ENCODE measurements at regions not wholly inside any gene's neighbourhood (a gene's known extent, or its start where the extent isn't known, plus 50 kb on each side); places are given as distances from the start of the nearest gene placed in this dataset.

DNA sequence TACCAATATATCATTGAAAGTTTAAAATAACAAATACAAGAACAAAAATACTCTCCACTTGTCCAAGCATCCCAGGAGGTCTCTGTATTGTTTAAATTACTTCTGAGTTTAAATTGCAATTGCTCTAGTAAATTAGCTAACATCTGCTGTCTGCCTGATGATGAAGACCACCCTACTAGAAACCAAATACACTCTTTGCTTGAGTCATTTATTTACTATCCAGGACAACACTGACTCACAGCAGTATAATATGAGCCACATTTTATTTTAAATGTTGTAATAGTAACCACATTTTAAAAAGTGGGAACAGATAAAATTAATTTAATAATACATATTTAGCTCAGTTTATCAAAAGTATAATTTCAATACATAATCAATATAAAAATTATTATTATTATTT lies 62.9 kb upstream of the EEA1 start:
- Mint-ChIP-seq H3K27ac (ENCODE audit: unreplicated experiment) (no peak overlapping the region), H3K36me3 (ENCODE audit: low read depth) (no peaks in the 10 kb centered on the region), H3K4me3 (no peak overlapping the region), H3K4me1 (peaks cover 11% of the 10 kb centered on the region), H3K9me3 (no peaks in the 10 kb centered on the region), H3K27me3 (ENCODE audit: low read depth) (no peaks in the 10 kb centered on the region)
- no peak for DNase-seq (ENCODE audit: low read depth, low spot score)
- TF ChIP-seq, protein P1, sequence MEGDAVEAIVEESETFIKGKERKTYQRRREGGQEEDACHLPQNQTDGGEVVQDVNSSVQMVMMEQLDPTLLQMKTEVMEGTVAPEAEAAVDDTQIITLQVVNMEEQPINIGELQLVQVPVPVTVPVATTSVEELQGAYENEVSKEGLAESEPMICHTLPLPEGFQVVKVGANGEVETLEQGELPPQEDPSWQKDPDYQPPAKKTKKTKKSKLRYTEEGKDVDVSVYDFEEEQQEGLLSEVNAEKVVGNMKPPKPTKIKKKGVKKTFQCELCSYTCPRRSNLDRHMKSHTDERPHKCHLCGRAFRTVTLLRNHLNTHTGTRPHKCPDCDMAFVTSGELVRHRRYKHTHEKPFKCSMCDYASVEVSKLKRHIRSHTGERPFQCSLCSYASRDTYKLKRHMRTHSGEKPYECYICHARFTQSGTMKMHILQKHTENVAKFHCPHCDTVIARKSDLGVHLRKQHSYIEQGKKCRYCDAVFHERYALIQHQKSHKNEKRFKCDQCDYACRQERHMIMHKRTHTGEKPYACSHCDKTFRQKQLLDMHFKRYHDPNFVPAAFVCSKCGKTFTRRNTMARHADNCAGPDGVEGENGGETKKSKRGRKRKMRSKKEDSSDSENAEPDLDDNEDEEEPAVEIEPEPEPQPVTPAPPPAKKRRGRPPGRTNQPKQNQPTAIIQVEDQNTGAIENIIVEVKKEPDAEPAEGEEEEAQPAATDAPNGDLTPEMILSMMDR (conservative IDR thresholded peaks at IDR 0.05): no peak

DNA sequence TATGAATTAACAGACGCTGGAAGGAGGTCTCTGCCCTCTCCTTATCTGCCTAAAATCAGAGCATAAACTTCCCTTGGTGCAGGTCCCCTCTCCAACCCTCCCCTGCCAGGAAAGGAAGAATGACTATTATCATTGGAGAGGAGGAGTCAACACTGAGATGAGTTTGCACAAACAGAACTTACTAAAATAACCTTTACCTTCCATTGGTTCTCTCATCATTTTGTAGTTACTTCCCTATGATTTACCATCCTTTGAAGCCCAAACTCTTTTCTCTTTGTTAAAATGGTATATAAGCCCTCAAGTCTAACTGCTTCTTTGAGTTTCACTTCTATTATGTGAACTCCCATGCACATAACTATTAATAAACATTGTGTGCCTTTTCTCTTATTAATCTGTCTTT lies 64.2 kb upstream of the EEA1 start:
- H3K4me1 Mint-ChIP-seq: no peaks in the 10 kb centered on the region
- no peaks in the 10 kb centered on the region for H3K9me3 Mint-ChIP-seq
- TF ChIP-seq, protein P1 (conservative IDR thresholded peaks at IDR 0.05): no peak
- no peak for DNase-seq (ENCODE audit: low read depth, low spot score)
- no peaks in the 10 kb centered on the region for H3K36me3 Mint-ChIP-seq (ENCODE audit: low read depth)
- H3K4me3 Mint-ChIP-seq: no peak overlapping the region
- H3K27ac Mint-ChIP-seq (ENCODE audit: unreplicated experiment): no peak overlapping the region
- H3K27me3 Mint-ChIP-seq (ENCODE audit: low read depth): no peaks in the 10 kb centered on the region

DNA sequence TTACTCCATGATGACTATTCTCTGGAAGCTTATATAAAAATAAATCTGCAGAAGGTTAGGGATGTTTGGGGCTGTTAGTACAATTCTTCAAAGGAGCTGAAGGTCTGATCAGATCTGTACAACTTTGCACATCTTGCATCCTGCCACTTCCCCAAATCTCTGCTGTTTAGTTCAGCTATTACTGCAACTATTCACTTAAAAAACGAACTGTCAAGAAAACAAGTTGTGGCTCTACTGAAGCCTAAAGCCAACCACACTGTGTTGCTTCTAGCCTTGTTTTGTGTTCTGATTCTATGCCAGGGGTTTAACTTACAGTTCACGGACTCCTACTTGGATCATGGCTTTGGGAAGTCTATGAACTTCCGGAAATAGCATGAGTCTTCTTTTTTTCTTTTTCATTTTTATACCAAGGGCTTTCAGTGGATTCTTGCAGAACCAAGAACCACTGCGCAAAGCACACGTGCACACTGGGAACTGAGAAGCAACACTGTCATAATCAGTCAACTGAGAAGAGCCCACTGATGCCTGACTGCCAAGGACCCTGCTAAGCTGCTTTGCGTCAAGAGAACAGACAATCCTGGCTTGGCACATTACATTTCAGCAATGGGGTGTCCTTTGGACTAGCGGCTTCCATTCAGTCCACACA lies 66.3 kb upstream of the EEA1 start:
- H3K4me1 Mint-ChIP-seq: no peaks in the 10 kb centered on the region
- DNase-seq (ENCODE audit: low read depth, low spot score): no peak
- no peaks in the 10 kb centered on the region for H3K27me3 Mint-ChIP-seq (ENCODE audit: low read depth)
- no peak overlapping the region for H3K4me3 Mint-ChIP-seq
- no peaks in the 10 kb centered on the region for H3K36me3 Mint-ChIP-seq (ENCODE audit: low read depth)
- no peaks in the 10 kb centered on the region for H3K9me3 Mint-ChIP-seq
- H3K27ac Mint-ChIP-seq (ENCODE audit: unreplicated experiment): no peak overlapping the region
- TF ChIP-seq, protein P1 (conservative IDR thresholded peaks at IDR 0.05): no peak

DNA sequence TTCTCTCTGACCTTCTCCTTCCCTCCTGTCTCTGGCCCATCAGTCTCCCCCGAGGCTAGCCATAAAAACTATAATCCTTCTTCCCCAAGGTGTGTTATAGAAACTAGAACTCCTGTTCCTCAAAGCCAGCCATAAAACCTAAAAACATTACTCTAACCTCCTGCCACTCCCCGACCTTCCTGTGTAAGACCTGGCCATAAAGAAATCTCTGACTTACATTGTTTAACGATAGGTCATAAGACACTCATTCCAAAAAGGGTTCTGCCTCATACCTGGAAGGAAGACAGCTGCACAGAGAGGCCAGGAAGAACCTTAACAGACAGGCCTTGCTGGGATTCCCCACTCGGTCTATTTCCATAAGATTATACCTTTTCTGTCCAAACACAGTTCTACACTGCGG lies 70.9 kb upstream of the EEA1 start:
- no peak for DNase-seq (ENCODE audit: low read depth, low spot score)
- TF ChIP-seq, protein P1 (conservative IDR thresholded peaks at IDR 0.05): no peak
- Mint-ChIP-seq H3K36me3 (ENCODE audit: low read depth) (no peaks in the 10 kb centered on the region), H3K9me3 (no peaks in the 10 kb centered on the region), H3K27me3 (ENCODE audit: low read depth) (no peaks in the 10 kb centered on the region), H3K27ac (ENCODE audit: unreplicated experiment) (no peak overlapping the region), H3K4me1 (peaks cover 4% of the 10 kb centered on the region), H3K4me3 (no peak overlapping the region)

DNA sequence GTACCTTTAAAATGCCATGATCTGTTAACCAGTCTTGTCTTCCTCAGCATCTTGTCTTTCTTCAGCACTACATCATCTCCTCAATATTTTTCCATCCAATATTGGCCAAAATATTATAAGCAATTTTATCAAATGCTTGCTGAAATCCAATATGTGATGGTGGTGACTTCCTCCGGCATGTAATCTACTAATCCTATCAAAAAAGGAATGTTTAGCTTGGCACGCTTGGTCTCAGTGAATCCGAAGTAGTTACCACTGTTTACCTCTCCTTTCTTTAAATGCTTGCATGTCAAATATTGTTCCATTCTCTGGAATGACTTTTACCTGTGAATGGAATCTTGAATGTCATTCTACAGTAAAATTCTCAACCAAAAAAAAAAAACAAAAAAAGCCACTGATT lies 72.3 kb upstream of the EEA1 start:
- no peak overlapping the region for H3K27ac Mint-ChIP-seq (ENCODE audit: unreplicated experiment)
- no peaks in the 10 kb centered on the region for H3K27me3 Mint-ChIP-seq (ENCODE audit: low read depth)
- TF ChIP-seq, protein P1 (conservative IDR thresholded peaks at IDR 0.05): no peak
- DNase-seq (ENCODE audit: low read depth, low spot score): no peak
- no peaks in the 10 kb centered on the region for H3K9me3 Mint-ChIP-seq
- no peaks in the 10 kb centered on the region for H3K36me3 Mint-ChIP-seq (ENCODE audit: low read depth)
- peaks cover 10% of the 10 kb centered on the region for H3K4me1 Mint-ChIP-seq
- H3K4me3 Mint-ChIP-seq: no peak overlapping the region
